ENCODE measurements at regions not wholly inside any gene's neighbourhood (a gene's known extent, or its start where the extent isn't known, plus 50 kb on each side); places are given as distances from the start of the nearest gene placed in this dataset.

- Histone ChIP-seq H3K36me3 (ENCODE audit: control insufficient read depth, insufficient read depth, low read length) (no peaks in the 10 kb centered on the region), H3K4me2 (ENCODE audit: low read length) (no peak overlapping the region), H3K4me3 (ENCODE audit: low read depth, low read length) (no peak overlapping the region), H3K9ac (no peak overlapping the region), H3K9me3 (ENCODE audit: control insufficient read depth, low read length) (no peaks in the 10 kb centered on the region), H2AFZ (no peak overlapping the region), H3K27ac (no peak overlapping the region), H3K4me1 (no peaks in the 10 kb centered on the region), H3K79me2 (no peaks in the 10 kb centered on the region), H3K27me3 (ENCODE audit: control insufficient read depth, insufficient read depth, low read length) (no peaks in the 10 kb centered on the region)
- TF ChIP-seq CTCF (IDR thresholded peaks at IDR 0.05): no peak
These were observed 90.7 kb downstream of the CHRD start for GRCh38 chr3:184470551-184470950.

DNA sequence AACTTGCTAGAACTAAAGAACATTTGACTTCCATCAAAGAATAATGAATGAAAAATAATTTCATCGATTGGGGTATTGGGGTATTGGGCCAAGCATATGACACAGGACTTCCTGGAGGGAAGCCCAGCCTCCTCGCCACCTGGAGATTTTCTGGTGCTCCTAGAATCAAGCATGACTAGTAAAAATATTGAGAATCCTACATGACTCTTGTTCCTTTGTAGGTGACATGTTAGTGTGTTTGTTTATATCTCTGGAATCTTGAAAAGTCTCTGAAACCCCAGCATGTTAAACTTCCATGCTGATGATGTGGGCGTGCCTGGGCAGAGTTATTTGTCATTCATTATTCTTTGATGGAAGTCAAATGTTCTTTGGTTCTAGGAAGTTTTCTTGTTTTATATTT, 90.1 kb upstream of the EPHB3 start:
- no peak overlapping the region for H3K27ac ChIP-seq
- H3K9me3 ChIP-seq (ENCODE audit: control insufficient read depth, low read length): no peaks in the 10 kb centered on the region
- no peaks in the 10 kb centered on the region for H3K4me1 ChIP-seq
- H3K27me3 ChIP-seq (ENCODE audit: control insufficient read depth, insufficient read depth, low read length): no peaks in the 10 kb centered on the region
- no peaks in the 10 kb centered on the region for H3K79me2 ChIP-seq
- H2AFZ ChIP-seq: no peak overlapping the region
- no peak overlapping the region for H3K4me3 ChIP-seq (ENCODE audit: low read depth, low read length)
- H3K9ac ChIP-seq: no peak overlapping the region
- TF ChIP-seq CTCF (IDR thresholded peaks at IDR 0.05): no peak
- no peak overlapping the region for H3K4me2 ChIP-seq (ENCODE audit: low read length)
- H3K36me3 ChIP-seq (ENCODE audit: control insufficient read depth, insufficient read depth, low read length): no peaks in the 10 kb centered on the region

DNA sequence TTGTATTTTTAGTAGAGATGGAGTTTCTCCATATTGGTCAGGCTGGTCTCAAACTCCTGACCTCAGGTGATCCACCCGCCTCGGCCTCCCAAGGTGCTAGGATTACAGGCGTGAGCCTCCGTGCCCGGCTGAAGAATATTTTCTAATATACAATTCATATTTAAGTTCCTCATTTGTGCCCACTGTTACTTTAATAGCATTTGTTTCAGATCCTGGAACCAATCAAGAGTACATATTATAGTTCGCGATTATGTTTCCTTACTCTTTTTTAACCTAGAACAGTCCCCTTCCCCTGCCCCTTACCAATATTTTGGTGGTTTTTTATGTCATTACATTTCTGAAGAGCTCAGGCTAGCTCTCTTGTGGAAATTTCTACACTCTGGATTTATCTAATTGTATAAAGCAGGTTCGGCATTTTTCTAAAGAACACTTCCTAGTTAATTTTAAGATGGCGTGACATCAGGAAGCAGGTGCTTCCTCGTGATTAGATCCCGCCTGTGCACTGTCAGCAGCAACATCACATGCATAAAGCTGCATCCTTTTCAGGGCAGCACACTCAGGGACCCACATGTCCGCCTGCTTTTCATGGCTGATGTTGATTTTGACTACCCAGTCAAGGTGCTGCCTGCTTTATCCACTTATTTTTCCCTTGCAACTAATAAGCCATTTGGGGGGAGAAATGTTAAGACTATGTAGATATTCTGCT, 88.7 kb upstream of the EPHB3 start:
- Histone ChIP-seq H3K36me3 (ENCODE audit: control insufficient read depth, insufficient read depth, low read length) (no peaks in the 10 kb centered on the region), H3K9me3 (ENCODE audit: control insufficient read depth, low read length) (no peaks in the 10 kb centered on the region), H3K4me3 (ENCODE audit: low read depth, low read length) (no peak overlapping the region), H3K4me1 (no peaks in the 10 kb centered on the region), H3K27ac (no peak overlapping the region), H3K4me2 (ENCODE audit: low read length) (no peak overlapping the region), H3K9ac (no peak overlapping the region), H2AFZ (no peak overlapping the region), H3K27me3 (ENCODE audit: control insufficient read depth, insufficient read depth, low read length) (no peaks in the 10 kb centered on the region), H3K79me2 (no peaks in the 10 kb centered on the region)
- no peak for TF ChIP-seq CTCF (IDR thresholded peaks at IDR 0.05)

- H3K4me3 ChIP-seq (ENCODE audit: low read depth, low read length): no peak overlapping the region
- H3K9ac ChIP-seq: no peak overlapping the region
- no peaks in the 10 kb centered on the region for H3K79me2 ChIP-seq
- H3K36me3 ChIP-seq (ENCODE audit: control insufficient read depth, insufficient read depth, low read length): no peaks in the 10 kb centered on the region
- no peak overlapping the region for H3K27ac ChIP-seq
- no peak for TF ChIP-seq CTCF (IDR thresholded peaks at IDR 0.05)
- no peaks in the 10 kb centered on the region for H3K4me1 ChIP-seq
- no peaks in the 10 kb centered on the region for H3K9me3 ChIP-seq (ENCODE audit: control insufficient read depth, low read length)
- H3K4me2 ChIP-seq (ENCODE audit: low read length): no peak overlapping the region
- H2AFZ ChIP-seq: no peak overlapping the region
- H3K27me3 ChIP-seq (ENCODE audit: control insufficient read depth, insufficient read depth, low read length): no peaks in the 10 kb centered on the region
These were observed 86.7 kb upstream of the EPHB3 start for GRCh38 chr3:184474897-184475296.

DNA sequence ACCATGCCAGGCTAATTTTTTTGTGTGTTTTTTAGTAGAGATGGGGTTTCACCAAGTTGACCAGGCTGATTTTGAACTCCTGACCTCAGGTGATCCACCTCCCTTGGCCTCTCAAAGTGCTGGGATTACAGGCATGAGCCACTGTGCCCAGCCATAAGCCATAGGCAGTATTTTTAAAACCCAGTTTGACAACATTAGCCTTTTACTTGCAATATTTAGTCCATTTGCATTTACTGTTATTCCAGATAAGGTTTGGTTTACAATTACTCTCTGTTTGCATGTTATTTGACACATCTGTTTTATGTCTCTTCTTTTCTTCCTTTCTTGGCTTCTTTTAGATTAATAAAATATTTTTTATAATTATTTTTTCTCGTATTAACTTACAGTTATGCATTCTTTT, 83.6 kb upstream of the EPHB3 start:
- no peak overlapping the region for H3K9ac ChIP-seq
- no peak for TF ChIP-seq CTCF (IDR thresholded peaks at IDR 0.05)
- no peak overlapping the region for H3K4me2 ChIP-seq (ENCODE audit: low read length)
- H2AFZ ChIP-seq: no peak overlapping the region
- H3K27me3 ChIP-seq (ENCODE audit: control insufficient read depth, insufficient read depth, low read length): no peaks in the 10 kb centered on the region
- H3K27ac ChIP-seq: no peak overlapping the region
- no peaks in the 10 kb centered on the region for H3K36me3 ChIP-seq (ENCODE audit: control insufficient read depth, insufficient read depth, low read length)
- no peak overlapping the region for H3K4me3 ChIP-seq (ENCODE audit: low read depth, low read length)
- no peaks in the 10 kb centered on the region for H3K4me1 ChIP-seq
- no peaks in the 10 kb centered on the region for H3K79me2 ChIP-seq
- H3K9me3 ChIP-seq (ENCODE audit: control insufficient read depth, low read length): no peaks in the 10 kb centered on the region

All from parathyroid adenoma (tissue), 2 donors.